ENCODE measurements at regions not wholly inside any gene's neighbourhood (a gene's known extent, or its start where the extent isn't known, plus 50 kb on each side); places are given as distances from the start of the nearest gene placed in this dataset.

GRCh38 chr9:91033797-91034196 is 232.2 kb downstream of the SYK start:
- TF ChIP-seq, protein P1, sequence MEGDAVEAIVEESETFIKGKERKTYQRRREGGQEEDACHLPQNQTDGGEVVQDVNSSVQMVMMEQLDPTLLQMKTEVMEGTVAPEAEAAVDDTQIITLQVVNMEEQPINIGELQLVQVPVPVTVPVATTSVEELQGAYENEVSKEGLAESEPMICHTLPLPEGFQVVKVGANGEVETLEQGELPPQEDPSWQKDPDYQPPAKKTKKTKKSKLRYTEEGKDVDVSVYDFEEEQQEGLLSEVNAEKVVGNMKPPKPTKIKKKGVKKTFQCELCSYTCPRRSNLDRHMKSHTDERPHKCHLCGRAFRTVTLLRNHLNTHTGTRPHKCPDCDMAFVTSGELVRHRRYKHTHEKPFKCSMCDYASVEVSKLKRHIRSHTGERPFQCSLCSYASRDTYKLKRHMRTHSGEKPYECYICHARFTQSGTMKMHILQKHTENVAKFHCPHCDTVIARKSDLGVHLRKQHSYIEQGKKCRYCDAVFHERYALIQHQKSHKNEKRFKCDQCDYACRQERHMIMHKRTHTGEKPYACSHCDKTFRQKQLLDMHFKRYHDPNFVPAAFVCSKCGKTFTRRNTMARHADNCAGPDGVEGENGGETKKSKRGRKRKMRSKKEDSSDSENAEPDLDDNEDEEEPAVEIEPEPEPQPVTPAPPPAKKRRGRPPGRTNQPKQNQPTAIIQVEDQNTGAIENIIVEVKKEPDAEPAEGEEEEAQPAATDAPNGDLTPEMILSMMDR (conservative IDR thresholded peaks at IDR 0.05; ENCODE audit: low read depth in 2 of 2) = peak; percentile 80 to 91
- TF ChIP-seq POLR2AphosphoS5 (IDR thresholded peaks at IDR 0.05; ENCODE audit: low read depth) = no peak
- no peak for TF ChIP-seq EZH2phosphoT487 (IDR thresholded peaks at IDR 0.05; ENCODE audit: unreplicated experiment)
- no peak for TF ChIP-seq REST (IDR thresholded peaks at IDR 0.05; ENCODE audit: unreplicated experiment)
- TF ChIP-seq NANOG (IDR thresholded peaks at IDR 0.05; ENCODE audit: borderline replicate concordance) = no peak
